Skeletal muscle satellite cell (primary cell): ENCODE measurements at regions not wholly inside any gene's neighbourhood (a gene's known extent, or its start where the extent isn't known, plus 50 kb on each side); places are given as distances from the start of the nearest gene placed in this dataset.

ENCODE experiments used
- H3K27me3 ChIP-seq: 2 replicates; pipeline ENCODE4 v1.7.0; 2013; ENCODE audit warnings: low read length; ENCODE audit not compliant: control insufficient read depth, insufficient read depth
- H3K36me3 ChIP-seq: 2 replicates; pipeline ENCODE4 v1.7.0; 2013; ENCODE audit warnings: mild to moderate bottlenecking, control low read depth, low read length; ENCODE audit not compliant: insufficient read depth
- H3K4me1 ChIP-seq: 2 replicates; pipeline ENCODE4 v1.7.0; 2013; ENCODE audit warnings: low read length; ENCODE audit not compliant: control insufficient read depth, insufficient read depth
- H3K4me2 ChIP-seq: 2 replicates; pipeline ENCODE4 v1.7.0; 2013; ENCODE audit warnings: mild to moderate bottlenecking, low read length
- H3K4me3 ChIP-seq: 2 replicates; pipeline ENCODE4 v1.7.0; 2013; ENCODE audit warnings: low read length
- H3K9ac ChIP-seq: 2 replicates; pipeline ENCODE4 v1.7.0; 2013; ENCODE audit warnings: mild to moderate bottlenecking, low read depth, low read length, moderate library complexity
- H3K9me3 ChIP-seq: replicated peaks from 2 replicates; pipeline ENCODE4 v1.7.0; 2013; ENCODE audit warnings: mild to moderate bottlenecking, control low read depth, low read length

DNA sequence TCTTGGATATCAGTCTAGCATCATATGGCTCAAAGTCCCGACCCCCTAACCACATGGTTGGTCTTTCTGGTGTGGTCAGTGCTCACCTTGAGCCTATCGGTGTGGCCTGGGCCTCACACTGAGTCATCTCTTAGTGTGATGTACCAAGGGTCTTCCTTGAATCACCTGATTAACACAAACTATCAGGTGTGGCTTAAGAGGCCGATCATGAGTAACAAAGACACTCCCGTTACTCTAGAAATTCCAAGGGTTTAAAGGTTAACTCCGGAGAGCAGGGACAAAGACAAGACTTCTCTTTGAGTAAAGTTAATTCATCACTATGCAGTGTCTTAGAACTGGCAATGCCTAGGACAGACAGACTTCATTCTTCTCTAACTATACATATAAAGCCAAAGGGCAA is 52.3 kb upstream of the ARMC3 start:
- Histone ChIP-seq H3K36me3 (no peaks in the 10 kb centered on the region), H3K9me3 (no peaks in the 10 kb centered on the region), H3K27me3 (peaks cover 18% of the 10 kb centered on the region), H3K9ac (no peak overlapping the region), H3K4me2 (no peak overlapping the region), H3K4me3 (no peak overlapping the region), H3K4me1 (no peaks in the 10 kb centered on the region)

DNA sequence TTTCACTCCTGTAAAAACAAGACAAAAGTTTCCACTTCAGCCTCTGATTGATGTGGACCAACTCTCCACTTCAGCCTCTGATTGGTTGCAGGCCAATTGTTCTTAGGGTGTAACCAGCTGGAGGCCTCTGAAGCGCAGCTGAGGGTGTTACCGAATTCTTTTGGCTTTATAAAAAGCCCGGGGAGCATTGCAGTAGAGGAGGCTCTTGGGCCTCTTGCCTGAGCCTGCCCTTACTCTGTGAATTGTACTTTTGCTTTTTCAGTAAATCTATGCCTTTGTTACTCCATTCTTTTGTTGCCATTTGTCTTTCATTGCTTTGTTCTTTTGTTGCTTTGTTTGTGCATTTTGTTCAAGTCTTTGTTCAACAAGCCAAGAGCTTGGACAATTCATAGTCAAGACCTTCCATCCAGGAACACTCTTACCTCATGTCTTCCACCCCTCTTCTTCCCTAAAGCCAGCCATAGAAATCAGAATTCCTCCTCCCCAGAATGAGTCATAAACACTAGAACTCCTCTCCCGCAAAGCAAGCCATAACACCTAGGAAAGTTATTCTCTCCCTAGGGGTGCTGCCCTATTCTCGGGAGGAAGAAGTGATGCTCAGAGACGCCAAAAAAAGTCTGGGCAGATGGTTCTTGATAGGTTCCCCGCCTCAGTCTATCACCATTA is 53.5 kb upstream of the ARMC3 start:
- H3K4me1 ChIP-seq = no peaks in the 10 kb centered on the region
- H3K4me2 ChIP-seq = no peak overlapping the region
- H3K4me3 ChIP-seq = no peak overlapping the region
- H3K9me3 ChIP-seq = no peaks in the 10 kb centered on the region
- H3K27me3 ChIP-seq = peaks cover 15% of the 10 kb centered on the region
- H3K36me3 ChIP-seq = no peaks in the 10 kb centered on the region
- H3K9ac ChIP-seq = no peak overlapping the region

DNA sequence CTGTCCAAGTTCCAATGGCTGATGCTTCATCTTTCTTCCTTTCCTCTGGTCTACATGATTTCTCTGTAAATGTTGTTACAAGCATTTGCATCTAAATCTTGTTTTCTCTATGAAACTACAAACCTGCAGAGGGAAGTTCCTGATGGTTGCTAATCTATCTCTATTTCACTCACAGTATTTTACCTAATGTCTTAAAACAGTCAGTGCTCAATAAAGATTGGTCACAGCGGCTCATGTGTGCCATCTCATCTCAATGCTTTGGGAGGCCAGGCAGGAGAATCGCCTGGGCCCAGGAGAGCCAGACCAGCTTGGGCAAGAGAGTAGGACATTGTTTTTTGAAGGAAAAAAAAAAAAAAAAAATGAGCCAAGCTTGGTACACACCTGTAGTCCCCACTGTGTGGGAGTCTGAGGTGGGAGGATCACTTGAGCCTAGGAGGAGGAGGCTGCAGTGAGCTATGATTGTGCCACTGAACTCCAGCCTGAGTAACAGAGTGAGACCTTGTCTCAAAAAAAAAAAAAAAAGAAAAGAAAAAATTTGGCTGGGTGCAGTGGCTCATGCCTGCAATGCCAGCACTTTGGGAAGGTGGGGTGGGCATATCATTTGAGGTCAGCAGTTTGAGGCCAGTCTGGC is 71.3 kb upstream of the ARMC3 start:
- Histone ChIP-seq H3K4me3 (no peak overlapping the region), H3K9ac (no peak overlapping the region), H3K36me3 (no peaks in the 10 kb centered on the region), H3K9me3 (no peaks in the 10 kb centered on the region), H3K4me1 (no peaks in the 10 kb centered on the region), H3K27me3 (no peaks in the 10 kb centered on the region), H3K4me2 (no peak overlapping the region)

DNA sequence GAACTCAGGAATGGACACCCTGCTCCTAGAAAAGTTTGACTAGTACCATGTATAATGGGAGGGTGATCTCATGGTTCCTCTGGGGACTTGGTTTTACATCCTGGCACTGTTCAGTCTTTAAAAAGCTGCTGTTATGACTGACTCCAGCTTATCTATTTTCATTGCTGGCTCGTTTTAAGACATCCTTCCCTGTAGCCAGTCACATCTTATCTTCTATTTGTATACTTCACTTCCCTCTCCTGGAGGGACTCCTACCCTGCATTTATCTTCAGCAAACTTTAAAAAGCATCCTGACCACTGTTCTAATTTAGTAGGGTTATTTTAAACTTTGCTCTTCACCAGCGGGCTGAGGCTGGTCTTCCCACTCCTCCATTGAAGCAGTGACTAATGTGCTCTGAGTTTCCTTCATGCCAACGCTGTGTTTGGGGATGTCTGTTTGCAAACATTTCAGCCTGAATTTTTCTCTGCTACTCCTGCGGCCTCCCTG is 72.9 kb upstream of the ARMC3 start:
- peaks cover 7% of the 10 kb centered on the region for H3K4me1 ChIP-seq

DNA sequence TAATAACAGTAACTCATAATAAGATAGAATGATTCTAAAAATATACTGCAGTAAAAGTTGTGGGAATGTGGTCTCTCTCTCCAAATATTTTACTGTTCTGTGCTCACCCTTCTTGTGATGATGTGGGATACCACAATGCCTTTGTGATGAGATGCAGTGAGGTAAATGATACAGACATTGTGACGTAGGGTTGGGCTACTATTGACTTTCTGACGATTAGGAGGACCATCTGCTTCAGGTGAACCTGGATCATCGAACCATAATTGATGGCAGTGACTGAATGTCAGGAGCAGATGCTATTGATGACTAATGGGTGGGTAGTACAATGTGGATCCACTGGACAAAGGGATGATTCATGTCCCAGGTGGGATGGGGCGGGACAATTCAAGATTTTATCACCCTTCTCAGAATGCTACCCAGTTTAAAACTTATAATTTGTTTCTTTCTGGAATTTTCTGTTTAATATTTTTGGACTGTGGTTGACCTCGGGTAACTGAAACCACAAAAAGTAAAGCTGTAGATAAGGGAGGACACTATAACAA is 73.9 kb upstream of the ARMC3 start:
- no peaks in the 10 kb centered on the region for H3K9me3 ChIP-seq
- H3K4me3 ChIP-seq = no peak overlapping the region
- H3K36me3 ChIP-seq = no peaks in the 10 kb centered on the region
- no peak overlapping the region for H3K4me2 ChIP-seq
- H3K9ac ChIP-seq = no peak overlapping the region
- H3K4me1 ChIP-seq = peaks cover 17% of the 10 kb centered on the region
- no peaks in the 10 kb centered on the region for H3K27me3 ChIP-seq

More for the DNA sequence above, 72.9 kb upstream of the ARMC3 start:
- H3K4me2 ChIP-seq = no peak overlapping the region
- no peaks in the 10 kb centered on the region for H3K27me3 ChIP-seq
- no peak overlapping the region for H3K4me3 ChIP-seq
- no peaks in the 10 kb centered on the region for H3K9me3 ChIP-seq
- H3K9ac ChIP-seq = no peak overlapping the region
- H3K36me3 ChIP-seq = no peaks in the 10 kb centered on the region

DNA sequence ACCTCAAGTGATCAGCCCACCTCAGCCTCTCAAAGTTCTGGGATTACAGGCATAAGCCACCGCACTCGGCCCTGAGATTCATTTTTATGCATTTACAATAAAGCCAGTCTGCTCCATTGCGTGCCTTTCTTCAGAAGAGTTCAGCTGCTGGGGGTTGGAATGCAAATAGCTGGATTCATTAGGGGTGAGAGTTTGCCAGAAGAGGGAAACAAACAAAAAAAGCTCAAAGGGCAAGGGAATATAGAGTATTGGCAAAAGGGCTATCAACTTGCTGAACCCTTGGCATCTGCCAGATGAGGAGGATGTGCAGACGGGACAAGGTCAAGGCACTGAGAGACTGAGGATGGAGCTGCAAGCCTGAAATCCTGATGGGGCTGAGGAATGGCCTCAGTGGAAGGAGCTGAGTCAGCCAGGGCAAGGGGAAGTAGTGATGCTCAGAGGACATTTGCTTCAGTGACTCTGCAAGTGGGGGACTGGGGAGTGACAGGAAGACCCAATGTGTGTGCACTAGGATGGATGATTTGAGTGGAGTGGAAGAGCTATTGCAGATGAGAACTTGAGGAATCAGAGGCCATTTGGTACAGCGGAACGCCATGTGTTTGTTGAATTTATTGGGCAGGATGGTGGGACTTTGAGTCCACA is 75.0 kb upstream of the ARMC3 start:
- no peak overlapping the region for H3K4me3 ChIP-seq
- peaks cover 18% of the 10 kb centered on the region for H3K4me1 ChIP-seq
- no peak overlapping the region for H3K9ac ChIP-seq
- H3K4me2 ChIP-seq = no peak overlapping the region
- no peaks in the 10 kb centered on the region for H3K9me3 ChIP-seq
- H3K36me3 ChIP-seq = no peaks in the 10 kb centered on the region
- H3K27me3 ChIP-seq = no peaks in the 10 kb centered on the region

DNA sequence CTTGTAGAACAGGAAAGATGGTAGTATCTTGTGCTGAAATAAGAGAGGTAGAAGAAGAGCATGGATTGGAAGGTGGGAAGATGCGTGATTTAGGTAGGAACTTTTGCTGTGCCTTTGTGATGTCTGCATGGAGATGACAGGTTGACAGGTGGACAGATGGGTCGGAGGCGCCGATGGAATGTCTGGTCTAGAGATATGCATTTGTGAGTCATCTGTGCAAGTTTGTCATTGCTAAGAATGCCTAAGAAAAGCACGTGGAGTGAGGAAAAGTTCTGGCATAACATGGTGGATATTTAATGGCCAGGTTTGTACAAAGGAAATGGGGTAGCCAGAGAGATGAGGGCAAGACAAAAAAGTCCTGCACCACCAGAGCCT is 76.0 kb upstream of the ARMC3 start:
- H3K27me3 ChIP-seq = no peaks in the 10 kb centered on the region
- no peaks in the 10 kb centered on the region for H3K36me3 ChIP-seq
- no peak overlapping the region for H3K4me2 ChIP-seq
- H3K4me1 ChIP-seq = peaks cover 18% of the 10 kb centered on the region
- no peak overlapping the region for H3K4me3 ChIP-seq
- H3K9me3 ChIP-seq = no peaks in the 10 kb centered on the region
- no peak overlapping the region for H3K9ac ChIP-seq

DNA sequence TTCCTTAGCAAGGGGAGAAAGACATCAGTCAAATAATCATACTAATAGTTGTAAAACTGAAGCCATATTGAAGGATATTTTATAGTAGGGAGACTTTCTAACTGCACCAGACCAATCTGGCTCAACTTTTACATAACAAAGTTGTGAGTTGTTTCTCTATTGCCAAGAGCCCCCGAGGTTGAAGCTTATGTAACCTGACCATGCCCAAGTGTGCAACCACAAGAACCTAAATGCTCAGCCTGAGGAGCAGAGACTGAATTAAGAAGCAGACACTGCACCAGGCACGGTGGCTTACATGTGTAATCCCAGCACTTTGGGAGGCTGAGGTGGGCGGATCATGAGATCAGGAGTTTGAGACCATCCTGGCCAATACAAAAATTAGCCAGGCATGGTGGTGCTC is 77.3 kb upstream of the ARMC3 start:
- no peak overlapping the region for H3K9ac ChIP-seq
- no peaks in the 10 kb centered on the region for H3K36me3 ChIP-seq
- peaks cover 18% of the 10 kb centered on the region for H3K4me1 ChIP-seq
- no peaks in the 10 kb centered on the region for H3K27me3 ChIP-seq
- no peaks in the 10 kb centered on the region for H3K9me3 ChIP-seq
- no peak overlapping the region for H3K4me3 ChIP-seq
- no peak overlapping the region for H3K4me2 ChIP-seq

DNA sequence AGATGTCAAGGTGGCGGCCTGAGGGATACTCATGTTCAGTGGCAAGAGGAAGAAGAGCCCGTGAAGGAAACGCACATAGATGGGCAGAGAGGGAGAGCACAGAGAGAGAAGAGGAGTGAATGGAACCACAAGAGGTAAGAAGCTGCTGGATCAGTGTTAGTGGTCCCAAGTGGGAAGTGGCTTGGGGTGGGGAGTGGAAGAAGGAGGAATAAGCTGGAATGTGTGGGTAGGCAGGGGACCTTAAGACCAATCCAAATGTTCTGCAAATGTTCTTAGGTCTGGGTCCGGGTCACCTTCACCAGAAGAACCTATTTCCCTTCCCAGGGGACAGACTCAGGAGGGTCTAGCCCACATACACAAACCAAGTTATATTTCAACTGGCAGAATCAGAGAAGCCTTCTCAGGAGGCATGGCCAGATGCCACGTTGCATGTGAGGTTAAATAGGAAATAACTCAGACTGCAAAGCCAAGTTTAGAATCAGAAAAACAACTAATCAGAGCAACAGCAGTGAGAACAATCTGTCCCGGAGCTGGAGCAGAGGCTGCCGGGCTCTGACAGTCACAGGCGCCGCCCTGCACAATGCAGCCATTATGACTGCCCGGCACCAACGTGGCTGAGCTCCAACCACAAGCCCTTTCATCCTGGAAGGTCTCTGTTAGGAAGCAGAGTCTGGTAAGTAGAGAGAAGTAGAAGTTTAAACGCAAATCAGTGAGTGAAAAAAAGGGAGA is 78.6 kb upstream of the ARMC3 start:
- H3K4me2 ChIP-seq = peak overlapping the region; percentile 64
- H3K4me1 ChIP-seq = peaks cover 18% of the 10 kb centered on the region
- no peaks in the 10 kb centered on the region for H3K9me3 ChIP-seq
- H3K9ac ChIP-seq = peak overlapping the region; percentile 48
- H3K36me3 ChIP-seq = no peaks in the 10 kb centered on the region
- no peak overlapping the region for H3K4me3 ChIP-seq
- no peaks in the 10 kb centered on the region for H3K27me3 ChIP-seq

DNA sequence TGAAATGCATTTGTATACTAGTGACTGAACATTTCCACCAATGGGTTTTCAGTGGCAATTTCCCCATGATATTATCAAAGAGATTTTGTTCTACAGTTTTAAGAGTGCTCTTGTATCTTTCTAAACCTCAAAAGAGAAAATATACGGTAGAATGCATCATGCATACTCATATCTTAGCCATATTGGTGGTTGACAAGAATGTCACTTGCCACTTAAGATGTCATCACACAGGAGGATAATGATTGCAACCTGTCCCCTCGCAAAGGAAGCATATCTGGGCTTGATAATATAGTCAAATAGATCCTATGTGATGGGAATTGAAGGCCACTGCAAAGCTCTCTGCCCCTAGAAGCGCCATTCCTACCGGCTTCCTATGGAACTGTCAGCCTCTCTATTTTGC is 79.3 kb upstream of the ARMC3 start:
- H3K4me1 ChIP-seq = peaks cover 18% of the 10 kb centered on the region
- H3K4me3 ChIP-seq = no peak overlapping the region
- H3K9me3 ChIP-seq = no peaks in the 10 kb centered on the region
- no peak overlapping the region for H3K4me2 ChIP-seq
- no peaks in the 10 kb centered on the region for H3K36me3 ChIP-seq
- no peak overlapping the region for H3K9ac ChIP-seq
- no peaks in the 10 kb centered on the region for H3K27me3 ChIP-seq

DNA sequence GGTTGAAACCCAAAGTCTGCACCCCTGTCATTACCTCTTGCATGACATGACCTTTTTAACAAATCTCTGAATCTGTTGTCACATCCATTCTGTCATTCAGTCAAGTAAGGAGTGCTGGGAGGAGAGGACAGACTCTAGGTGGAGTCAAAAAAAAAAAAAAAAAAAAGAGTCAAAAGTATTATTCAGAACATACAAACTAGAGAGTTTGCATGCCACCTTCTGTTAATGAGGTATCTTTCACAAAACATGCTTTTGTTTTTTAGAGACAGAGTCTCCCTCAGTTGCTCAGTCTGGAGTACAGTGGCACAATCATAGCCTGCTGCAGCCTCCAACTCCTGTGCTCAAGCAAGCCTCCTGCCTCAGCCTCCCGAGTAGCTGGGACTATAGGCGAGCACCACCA is 81.6 kb upstream of the ARMC3 start:
- H3K36me3 ChIP-seq = no peaks in the 10 kb centered on the region
- H3K4me1 ChIP-seq = peaks cover 18% of the 10 kb centered on the region
- no peaks in the 10 kb centered on the region for H3K9me3 ChIP-seq
- no peak overlapping the region for H3K4me2 ChIP-seq
- H3K4me3 ChIP-seq = no peak overlapping the region
- no peak overlapping the region for H3K9ac ChIP-seq
- H3K27me3 ChIP-seq = no peaks in the 10 kb centered on the region
